ENCODE measurements at regions not wholly inside any gene's neighbourhood (a gene's known extent, or its start where the extent isn't known, plus 50 kb on each side); places are given as distances from the start of the nearest gene placed in this dataset.

DNA sequence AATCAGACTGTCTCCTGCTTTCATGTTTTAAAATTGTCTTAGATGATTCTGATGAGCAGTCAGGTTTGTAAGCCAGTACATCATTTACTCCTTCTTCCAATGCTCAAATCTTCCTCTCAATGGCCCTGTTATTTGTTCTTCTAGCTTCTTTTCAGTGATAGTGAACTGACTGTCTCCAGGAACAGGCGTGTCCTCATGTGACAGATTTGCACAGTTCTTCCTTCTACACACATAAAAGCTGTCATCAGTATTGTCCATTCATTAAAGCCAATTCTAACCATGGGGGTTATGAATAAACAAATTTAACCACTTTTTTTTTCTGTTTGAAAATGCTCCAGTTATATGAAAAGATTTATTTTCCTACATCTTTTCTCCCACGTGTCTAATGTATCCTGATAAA, 308.7 kb upstream of the SORCS1 start:
- intact Hi-C loops (cut with DNase I): no loop called here
- Histone ChIP-seq H3K9me3 (ENCODE audit: control insufficient read depth in 2 of 3, insufficient read depth in 1 of 3, low read length in 3 of 3) (no peaks in the 10 kb centered on the region), H3K4me1 (ENCODE audit: control insufficient read depth in 2 of 3, insufficient read depth in 2 of 3, low read depth in 1 of 3, low read length in 3 of 3) (no peaks in the 10 kb centered on the region), H3K9ac (ENCODE audit: low read length in 3 of 3) (no peak overlapping the region), H3K36me3 (ENCODE audit: control insufficient read depth in 2 of 3, insufficient read depth in 3 of 3, low read length in 3 of 3) (no peaks in the 10 kb centered on the region), H3K4me3 (ENCODE audit: low read length in 3 of 3) (no peak overlapping the region), H3K27me3 (ENCODE audit: control insufficient read depth, insufficient read depth, low read length) (no peaks in the 10 kb centered on the region), H3K27ac (ENCODE audit: low read depth in 2 of 2, low read length in 2 of 2) (no peak overlapping the region)
- FAIRE-seq (no peak), DNase-seq (no peak)
- TF ChIP-seq, protein P1, sequence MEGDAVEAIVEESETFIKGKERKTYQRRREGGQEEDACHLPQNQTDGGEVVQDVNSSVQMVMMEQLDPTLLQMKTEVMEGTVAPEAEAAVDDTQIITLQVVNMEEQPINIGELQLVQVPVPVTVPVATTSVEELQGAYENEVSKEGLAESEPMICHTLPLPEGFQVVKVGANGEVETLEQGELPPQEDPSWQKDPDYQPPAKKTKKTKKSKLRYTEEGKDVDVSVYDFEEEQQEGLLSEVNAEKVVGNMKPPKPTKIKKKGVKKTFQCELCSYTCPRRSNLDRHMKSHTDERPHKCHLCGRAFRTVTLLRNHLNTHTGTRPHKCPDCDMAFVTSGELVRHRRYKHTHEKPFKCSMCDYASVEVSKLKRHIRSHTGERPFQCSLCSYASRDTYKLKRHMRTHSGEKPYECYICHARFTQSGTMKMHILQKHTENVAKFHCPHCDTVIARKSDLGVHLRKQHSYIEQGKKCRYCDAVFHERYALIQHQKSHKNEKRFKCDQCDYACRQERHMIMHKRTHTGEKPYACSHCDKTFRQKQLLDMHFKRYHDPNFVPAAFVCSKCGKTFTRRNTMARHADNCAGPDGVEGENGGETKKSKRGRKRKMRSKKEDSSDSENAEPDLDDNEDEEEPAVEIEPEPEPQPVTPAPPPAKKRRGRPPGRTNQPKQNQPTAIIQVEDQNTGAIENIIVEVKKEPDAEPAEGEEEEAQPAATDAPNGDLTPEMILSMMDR (IDR thresholded peaks at IDR 0.05; ENCODE audit: borderline replicate concordance, extremely low read depth, insufficient read depth): no peak

DNA sequence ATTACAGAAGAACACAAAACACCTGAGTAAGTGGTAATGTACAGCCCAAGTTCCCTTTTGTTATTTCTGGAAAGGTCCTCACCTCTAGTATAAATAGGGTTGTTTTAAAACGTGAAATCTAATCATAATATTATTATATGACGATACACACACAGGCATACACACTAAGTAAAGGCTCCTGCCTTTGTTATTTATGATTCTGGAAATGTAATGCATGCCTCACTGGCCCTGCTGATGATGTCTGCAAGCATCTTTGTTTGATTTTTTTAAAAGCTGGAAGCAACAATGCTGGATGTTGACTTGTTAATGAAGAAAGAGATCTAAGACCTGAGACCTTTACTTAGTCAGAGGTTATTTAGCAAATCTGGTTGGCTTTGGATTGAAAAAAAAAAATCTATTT, 307.4 kb upstream of the SORCS1 start:
- H3K4me3 ChIP-seq (ENCODE audit: low read length in 3 of 3): no peak overlapping the region
- DNase-seq: no peak

DNA sequence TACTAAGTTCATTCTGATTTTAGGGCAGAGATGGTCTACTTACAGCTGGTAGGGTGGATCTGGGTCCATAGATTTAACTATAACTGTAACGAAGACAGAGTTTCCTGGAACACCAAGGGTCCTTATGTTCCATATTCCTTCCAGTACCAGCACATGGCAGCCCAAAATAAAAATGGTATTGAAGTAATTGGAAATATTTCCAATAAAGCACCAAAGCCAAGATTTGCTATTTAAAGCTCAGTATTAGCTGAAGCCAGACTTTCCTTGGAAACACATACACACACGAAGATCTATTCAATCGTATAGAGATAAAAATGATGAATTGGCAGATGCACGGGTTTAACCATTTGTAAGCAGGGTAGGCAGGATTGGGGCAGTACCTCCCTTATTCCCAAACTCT, 289.1 kb upstream of the SORCS1 start:
- no peaks in the 10 kb centered on the region for H3K27me3 ChIP-seq (ENCODE audit: control insufficient read depth, insufficient read depth, low read length)
- no peak overlapping the region for H3K27ac ChIP-seq (ENCODE audit: low read depth in 2 of 2, low read length in 2 of 2)
- H3K9me3 ChIP-seq (ENCODE audit: control insufficient read depth in 2 of 3, insufficient read depth in 1 of 3, low read length in 3 of 3): no peaks in the 10 kb centered on the region
- no peak overlapping the region for H3K9ac ChIP-seq (ENCODE audit: low read length in 3 of 3)
- TF ChIP-seq, protein P1 (IDR thresholded peaks at IDR 0.05; ENCODE audit: borderline replicate concordance, extremely low read depth, insufficient read depth): no peak
- intact Hi-C loops (cut with DNase I): no loop called here
- no peaks in the 10 kb centered on the region for H3K36me3 ChIP-seq (ENCODE audit: control insufficient read depth in 2 of 3, insufficient read depth in 3 of 3, low read length in 3 of 3)
- FAIRE-seq (no peak), DNase-seq (no peak)
- H3K4me1 ChIP-seq (ENCODE audit: control insufficient read depth in 2 of 3, insufficient read depth in 2 of 3, low read depth in 1 of 3, low read length in 3 of 3): no peaks in the 10 kb centered on the region
- no peak overlapping the region for H3K4me3 ChIP-seq (ENCODE audit: low read length in 3 of 3)

More for the DNA sequence above, 307.4 kb upstream of the SORCS1 start:
- Histone ChIP-seq H3K27ac (ENCODE audit: low read depth in 2 of 2, low read length in 2 of 2) (no peak overlapping the region), H3K36me3 (ENCODE audit: control insufficient read depth in 2 of 3, insufficient read depth in 3 of 3, low read length in 3 of 3) (no peaks in the 10 kb centered on the region), H3K9ac (ENCODE audit: low read length in 3 of 3) (no peak overlapping the region), H3K27me3 (ENCODE audit: control insufficient read depth, insufficient read depth, low read length) (no peaks in the 10 kb centered on the region), H3K4me1 (ENCODE audit: control insufficient read depth in 2 of 3, insufficient read depth in 2 of 3, low read depth in 1 of 3, low read length in 3 of 3) (no peaks in the 10 kb centered on the region), H3K9me3 (ENCODE audit: control insufficient read depth in 2 of 3, insufficient read depth in 1 of 3, low read length in 3 of 3) (no peaks in the 10 kb centered on the region)
- FAIRE-seq: no peak
- TF ChIP-seq, protein P1 (IDR thresholded peaks at IDR 0.05; ENCODE audit: borderline replicate concordance, extremely low read depth, insufficient read depth): no peak
- intact Hi-C loops (cut with DNase I): no loop called here

DNA sequence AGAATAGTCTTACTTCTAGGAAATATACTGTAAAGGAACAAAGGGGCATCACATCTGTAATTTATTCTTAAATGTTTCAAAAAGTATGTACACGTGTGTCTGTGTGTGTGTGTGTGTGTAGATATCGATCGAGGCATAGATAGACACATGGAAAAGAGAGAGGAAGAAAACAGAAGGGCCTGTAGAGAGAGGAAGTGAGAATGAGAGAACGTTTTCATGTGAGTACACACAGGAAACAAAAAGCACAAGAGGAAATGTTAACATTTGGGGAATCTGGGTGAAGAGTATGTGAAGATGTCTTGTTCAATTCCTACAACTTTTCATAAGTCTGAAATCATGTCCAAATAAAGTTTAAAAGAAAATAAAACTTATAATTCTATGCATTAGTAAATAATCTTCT, 286.5 kb upstream of the SORCS1 start:
- intact Hi-C loops (cut with DNase I): no loop called here

More for the DNA sequence above, 286.5 kb upstream of the SORCS1 start:
- Histone ChIP-seq H3K36me3 (ENCODE audit: control insufficient read depth in 2 of 3, insufficient read depth in 3 of 3, low read length in 3 of 3) (no peaks in the 10 kb centered on the region), H3K9me3 (ENCODE audit: control insufficient read depth in 2 of 3, insufficient read depth in 1 of 3, low read length in 3 of 3) (no peaks in the 10 kb centered on the region), H3K27me3 (ENCODE audit: control insufficient read depth, insufficient read depth, low read length) (no peaks in the 10 kb centered on the region), H3K27ac (ENCODE audit: low read depth in 2 of 2, low read length in 2 of 2) (no peak overlapping the region), H3K9ac (ENCODE audit: low read length in 3 of 3) (no peak overlapping the region), H3K4me1 (ENCODE audit: control insufficient read depth in 2 of 3, insufficient read depth in 2 of 3, low read depth in 1 of 3, low read length in 3 of 3) (no peaks in the 10 kb centered on the region), H3K4me3 (ENCODE audit: low read length in 3 of 3) (no peak overlapping the region)
- no peak for FAIRE-seq
- no peak for DNase-seq
- TF ChIP-seq, protein P1 (IDR thresholded peaks at IDR 0.05; ENCODE audit: borderline replicate concordance, extremely low read depth, insufficient read depth): no peak

All from kidney (tissue), 13 donors.